IMR-90 (cell line): ENCODE measurements at regions not wholly inside any gene's neighbourhood (a gene's known extent, or its start where the extent isn't known, plus 50 kb on each side); places are given as distances from the start of the nearest gene placed in this dataset.

Source experiments
- ATAC-seq: fragments of 200-7000 bp; cut with Tn5 transposase; 2 replicates; pipeline ENCODE4 v1.9.1; 2020; ENCODE audit warnings: low read depth, mild to moderate bottlenecking, moderate library complexity
- BruUV-seq: library from RNA; stranded (reverse); fragments of 400-500 nt; replicated peaks from 2 replicates; lab custom pipeline; 2021; lab: Mats Ljungman, UMichigan
- CTCF ChIA-PET: fragments of 300-600 bp; formaldehyde crosslinking; extraction: SDS; loops from one replicate; lab custom pipeline; 2021; ENCODE audit warnings: antibody characterized with exemption; lab: Yijun Ruan, JAX
- POLR2A ChIA-PET: fragments of 300-600 bp; sonication (Branson Sonifier 250); formaldehyde crosslinking; loops from one replicate; lab custom pipeline; 2022; ENCODE audit warnings: antibody characterized with exemption; ENCODE audit not compliant: unreplicated experiment; lab: Charles Lee
- DNase-seq: peaks from one replicate; pipeline ENCODE4 v3.0.0; 2013
- H2AFZ ChIP-seq: replicated peaks from 2 replicates; pipeline ENCODE3; 2013; ENCODE audit warnings: low read length, mild to moderate bottlenecking; ENCODE audit not compliant: poor library complexity
- H2AK5ac ChIP-seq: 2 replicates; pipeline ENCODE4 v1.6.1; 2013; ENCODE audit warnings: low read depth, low read length, inconsistent platforms
- H2AK9ac ChIP-seq: replicated peaks from 2 replicates; pipeline ENCODE3; 2013; ENCODE audit warnings: mild to moderate bottlenecking, low read depth, low read length, moderate library complexity; ENCODE audit not compliant: poor library complexity
- H2BK120ac ChIP-seq: 2 replicates; pipeline ENCODE4 v1.6.1; 2013; ENCODE audit warnings: low read depth, low read length, inconsistent platforms
- H2BK15ac ChIP-seq: 3 replicates; pipeline ENCODE4 v1.6.1; 2013; ENCODE audit warnings: low read depth, low read length, inconsistent platforms
- H2BK20ac ChIP-seq: 2 replicates; pipeline ENCODE4 v1.6.1; 2013; ENCODE audit warnings: low read depth, mild to moderate bottlenecking, inconsistent platforms, low read length, moderate library complexity
- H2BK5ac ChIP-seq: 2 replicates; pipeline ENCODE4 v1.6.1; 2013; ENCODE audit warnings: mild to moderate bottlenecking, low read depth, low read length, inconsistent platforms; ENCODE audit not compliant: poor library complexity, severe bottlenecking
- H3K14ac ChIP-seq: replicated peaks from 2 replicates; pipeline ENCODE4 v1.6.1; 2013; ENCODE audit warnings: low read depth, low read length, inconsistent platforms
- H3K18ac ChIP-seq: 2 replicates; pipeline ENCODE4 v1.6.1; 2013; ENCODE audit warnings: low read depth, low read length, control low read depth
- H3K23ac ChIP-seq: 2 replicates; pipeline ENCODE4 v1.6.1; 2013; ENCODE audit warnings: low read depth, low read length, inconsistent platforms
- H3K27ac ChIP-seq: 2 replicates; pipeline ENCODE4 v1.5.1; 2013; ENCODE audit warnings: mild to moderate bottlenecking, control low read depth, low read length; ENCODE audit not compliant: insufficient read depth
- H3K27me3 ChIP-seq: 2 replicates; pipeline ENCODE4 v1.6.1; 2013; ENCODE audit warnings: low read length; ENCODE audit not compliant: control insufficient read depth, insufficient read depth
- H3K36me3 ChIP-seq: 2 replicates; pipeline ENCODE4 v1.6.1; 2013; ENCODE audit warnings: low read length, mixed read lengths; ENCODE audit not compliant: control insufficient read depth, insufficient read depth
- H3K4ac ChIP-seq: 2 replicates; pipeline ENCODE4 v1.6.1; 2013; ENCODE audit warnings: low read depth, low read length, inconsistent platforms
- H3K4me1 ChIP-seq: 2 replicates; pipeline ENCODE4 v1.6.1; 2013; ENCODE audit warnings: low read length, mixed read lengths; ENCODE audit not compliant: control insufficient read depth, insufficient read depth
- H3K4me2 ChIP-seq: 2 replicates; pipeline ENCODE4 v1.6.1; 2013; ENCODE audit warnings: low read depth, mild to moderate bottlenecking, control low read depth, low read length, moderate library complexity
- H3K4me3 ChIP-seq: 2 replicates; pipeline ENCODE4 v1.5.1; 2013; ENCODE audit warnings: low read depth, mild to moderate bottlenecking, control low read depth, low read length, moderate library complexity; ENCODE audit not compliant: insufficient read depth
- H3K56ac ChIP-seq: 2 replicates; pipeline ENCODE4 v1.6.1; 2013; ENCODE audit warnings: low read length, inconsistent platforms; ENCODE audit not compliant: insufficient read depth; ENCODE audit errors: extremely low read depth
- H3K79me1 ChIP-seq, 2 experiments: 2 replicates each; pipeline ENCODE4 v1.6.1; 2013; ENCODE audit warnings: low read length in 2 of 2, inconsistent platforms in 1 of 2, low read depth in 1 of 2
- H3K9ac ChIP-seq: 2 replicates; pipeline ENCODE4 v1.6.1; 2013; ENCODE audit warnings: low read depth, low read length, control low read depth
- H3K9me1 ChIP-seq: 2 replicates; pipeline ENCODE4 v1.6.1; 2013; ENCODE audit warnings: low read length, inconsistent platforms; ENCODE audit not compliant: insufficient read depth
- H3K9me3 ChIP-seq: 2 replicates; pipeline ENCODE4 v1.6.1; 2013; ENCODE audit warnings: low read length; ENCODE audit not compliant: control insufficient read depth, insufficient read depth
- H4K20me1 ChIP-seq: 2 replicates; pipeline ENCODE4 v1.6.1; 2013; ENCODE audit warnings: low read length, inconsistent platforms; ENCODE audit not compliant: insufficient read depth
- H4K5ac ChIP-seq: 2 replicates; pipeline ENCODE4 v1.6.1; 2013; ENCODE audit warnings: mild to moderate bottlenecking, low read depth, low read length, control low read depth
- H4K8ac ChIP-seq, 2 experiments: 2 replicates each; pipeline ENCODE4 v1.6.1; 2013; ENCODE audit warnings: low read depth in 2 of 2, low read length in 2 of 2, control low read depth in 1 of 2, inconsistent platforms in 1 of 2
- H4K91ac ChIP-seq: 2 replicates; pipeline ENCODE4 v1.6.1; 2013; ENCODE audit warnings: low read depth, low read length, inconsistent platforms; ENCODE audit not compliant: insufficient read depth
- MAZ ChIP-seq: IDR thresholded peaks from 2 replicates; pipeline ENCODE4 v1.6.1; 2012; ENCODE audit warnings: low read depth, mild to moderate bottlenecking, low read length, improper control_type of control experiment, moderate library complexity, borderline replicate concordance
- RAD21 ChIP-seq: IDR thresholded peaks from 2 replicates; pipeline ENCODE4 v1.6.1; 2012; ENCODE audit warnings: low read length, improper control_type of control experiment
- WGBS, 2 experiments: methylation state at CpG; one replicate each; pipeline versions ENCODE4 v1.1.5 to v1.1.7; 2013; ENCODE audit warnings: missing lambda C conversion rate in 2 of 2; ENCODE audit not compliant: insufficient read length in 1 of 2; ENCODE audit errors: extremely low coverage in 2 of 2; 5-methylcytosine and 5-hydroxymethylcytosine counted together
- dilution Hi-C: fragments of 300-500 bp; cut with HindIII; formaldehyde crosslinking; loops from one replicate; pipeline ENCODE4 v1.14.3; 2018; ENCODE audit warnings: low sequenced_read_pairs; ENCODE audit not compliant: unreplicated experiment
- in situ Hi-C: fragments of 300-500 bp; cut with MboI; formaldehyde crosslinking; loops from 3 replicates; pipeline ENCODE4 v1.14.3; 2019; ENCODE audit warnings: low sequenced_read_pairs, inconsistent platforms, mixed read lengths
- intact Hi-C: fragments of 100-400 bp; cut with micrococcal nuclease; formaldehyde crosslinking; loops from 2 replicates; pipeline ENCODE4 v1.10.0; 2022
- TF ChIP-seq, protein P1 (sequence below): fragments of 150-350 bp; IDR thresholded peaks from 2 replicates; pipeline ENCODE4 v1.6.1; 2016; ENCODE audit warnings: low read depth, mild to moderate bottlenecking, low read length, moderate library complexity, borderline replicate concordance

DNA sequence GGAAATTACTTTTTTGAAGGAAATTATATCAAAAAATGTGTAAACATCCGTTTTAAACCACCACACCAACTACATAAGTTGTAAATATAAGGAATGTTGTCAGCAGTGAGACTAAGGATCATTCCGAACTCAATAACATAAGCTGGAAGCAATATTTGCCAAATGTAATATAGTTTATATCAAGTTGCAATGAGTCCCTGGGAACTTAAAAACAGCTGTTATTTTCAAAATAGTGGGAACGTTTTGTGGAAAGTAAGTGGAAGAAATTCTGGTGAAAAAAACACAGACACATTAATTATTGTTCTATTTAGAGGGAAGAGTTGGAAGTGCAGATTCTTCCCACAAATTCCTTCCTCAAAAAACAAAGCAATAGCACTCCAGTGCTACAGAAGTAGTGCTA is 444.3 kb downstream of the NAP1L3 start:
- H2AK5ac ChIP-seq, result no peak overlapping the region
- TF ChIP-seq RAD21 (no peak), MAZ (no peak)
- TF ChIP-seq, protein P1, sequence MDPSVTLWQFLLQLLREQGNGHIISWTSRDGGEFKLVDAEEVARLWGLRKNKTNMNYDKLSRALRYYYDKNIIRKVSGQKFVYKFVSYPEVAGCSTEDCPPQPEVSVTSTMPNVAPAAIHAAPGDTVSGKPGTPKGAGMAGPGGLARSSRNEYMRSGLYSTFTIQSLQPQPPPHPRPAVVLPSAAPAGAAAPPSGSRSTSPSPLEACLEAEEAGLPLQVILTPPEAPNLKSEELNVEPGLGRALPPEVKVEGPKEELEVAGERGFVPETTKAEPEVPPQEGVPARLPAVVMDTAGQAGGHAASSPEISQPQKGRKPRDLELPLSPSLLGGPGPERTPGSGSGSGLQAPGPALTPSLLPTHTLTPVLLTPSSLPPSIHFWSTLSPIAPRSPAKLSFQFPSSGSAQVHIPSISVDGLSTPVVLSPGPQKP, result no peak
- no peaks in the 10 kb centered on the region for H3K79me1 ChIP-seq
- H3K14ac ChIP-seq, result no peak overlapping the region
- H4K5ac ChIP-seq, result no peak overlapping the region
- intact Hi-C loops (no loop called here), in situ Hi-C loops (no loop called here), dilution Hi-C loops (no loop called here)
- DNase-seq (no peak), ATAC-seq (no peak)
- H3K23ac ChIP-seq, result no peak overlapping the region
- H3K9me1 ChIP-seq, result no peaks in the 10 kb centered on the region
- no CpG with 5 or more reads among the region's 3 CpGs for WGBS, 2 experiments
- H2BK20ac ChIP-seq, result no peak overlapping the region
- no peak overlapping the region for H4K91ac ChIP-seq
- H3K9ac ChIP-seq, result no peak overlapping the region
- no peak overlapping the region for H3K4me2 ChIP-seq
- no peak overlapping the region for H3K4me3 ChIP-seq
- H3K56ac ChIP-seq, result no peak overlapping the region
- ChIA-PET CTCF (no interaction called here), POLR2A (no interaction called here)
- H3K36me3 ChIP-seq, result no peaks in the 10 kb centered on the region
- H3K9me3 ChIP-seq, result no peaks in the 10 kb centered on the region
- H2AK9ac ChIP-seq, result no peak overlapping the region
- H2BK5ac ChIP-seq, result no peak overlapping the region
- no peak overlapping the region for H3K27ac ChIP-seq
- no peak overlapping the region for H2BK120ac ChIP-seq
- H4K20me1 ChIP-seq, result no peaks in the 10 kb centered on the region
- H4K8ac ChIP-seq, result no peak overlapping the region
- H3K18ac ChIP-seq, result no peak overlapping the region
- H2BK15ac ChIP-seq, result no peak overlapping the region
- H3K4ac ChIP-seq, result no peak overlapping the region
- no peaks in the 10 kb centered on the region for H3K27me3 ChIP-seq
- no peak overlapping the region for H2AFZ ChIP-seq
- BruUV-seq, result no TSS peak
- no peaks in the 10 kb centered on the region for H3K4me1 ChIP-seq
